ENCODE measurements at regions not wholly inside any gene's neighbourhood (a gene's known extent, or its start where the extent isn't known, plus 50 kb on each side); places are given as distances from the start of the nearest gene placed in this dataset.

DNA sequence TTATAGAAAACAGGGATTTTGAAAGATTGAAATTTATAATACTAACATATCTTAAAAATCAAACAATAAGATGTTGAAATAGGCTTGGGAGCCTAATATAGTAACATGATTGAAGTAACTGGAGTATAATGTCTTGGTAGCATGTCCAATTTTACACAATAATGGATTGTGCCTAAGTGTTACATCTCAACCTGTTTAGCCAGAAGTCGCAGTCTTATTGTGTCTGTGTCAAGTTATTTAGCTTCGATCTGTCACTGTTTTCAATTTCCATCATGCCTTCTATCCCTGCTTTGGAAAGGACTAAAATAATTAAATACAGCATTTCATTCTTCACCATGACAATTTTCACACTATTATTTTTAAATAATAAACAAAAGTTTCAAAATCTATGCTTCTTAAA is 1352.2 kb downstream of the SI start:
- no peak for TF ChIP-seq CTCF (conservative IDR thresholded peaks at IDR 0.05 in 1 of 2, IDR thresholded peaks at IDR 0.05 in 1 of 2; ENCODE audit: low read depth in 1 of 2, low read length in 2 of 2)
- TF ChIP-seq EZH2 (IDR thresholded peaks at IDR 0.05; ENCODE audit: low read length, missing control alignments), result no peak
